C4-2B (cell line): ENCODE measurements at regions not wholly inside any gene's neighbourhood (a gene's known extent, or its start where the extent isn't known, plus 50 kb on each side); places are given as distances from the start of the nearest gene placed in this dataset.

ENCODE experiments used
- CTCF ChIP-seq: fragments of 450-650 bp; conservative IDR thresholded peaks from 2 replicates; pipeline ENCODE4 v1.5.1; 2017; ENCODE audit warnings: mild to moderate bottlenecking
- ZFX ChIP-seq: fragments of 450-650 bp; IDR thresholded peaks from 2 replicates; pipeline ENCODE4 v1.6.1; 2017

- no peak for TF ChIP-seq CTCF
- TF ChIP-seq ZFX: no peak
Measured at GRCh38 chrX:42269186-42269585, 345.8 kb upstream of the CASK start.
